H1 (cell line): ENCODE measurements at regions not wholly inside any gene's neighbourhood (a gene's known extent, or its start where the extent isn't known, plus 50 kb on each side); places are given as distances from the start of the nearest gene placed in this dataset.

Source experiments
- CBX5 ChIP-seq: fragments of 300-800, 300-1000 bp; sonication (generic); IDR thresholded peaks from 2 replicates; pipeline ENCODE4 v1.7.1; 2016; ENCODE audit warnings: antibody characterized with exemption, low read length, low read depth
- POLR2AphosphoS5 ChIP-seq: IDR thresholded peaks from 2 replicates; pipeline ENCODE4 v1.6.1; 2011; ENCODE audit warnings: low read depth, low read length
- TF ChIP-seq, protein P1 (sequence below): fragments of 300-600 bp; sonication (generic); IDR thresholded peaks from 2 replicates; pipeline ENCODE4 v1.7.1; 2012; ENCODE audit warnings: low read length, moderate library complexity, mild to moderate bottlenecking, inconsistent platforms; ENCODE audit not compliant: insufficient replicate concordance

DNA sequence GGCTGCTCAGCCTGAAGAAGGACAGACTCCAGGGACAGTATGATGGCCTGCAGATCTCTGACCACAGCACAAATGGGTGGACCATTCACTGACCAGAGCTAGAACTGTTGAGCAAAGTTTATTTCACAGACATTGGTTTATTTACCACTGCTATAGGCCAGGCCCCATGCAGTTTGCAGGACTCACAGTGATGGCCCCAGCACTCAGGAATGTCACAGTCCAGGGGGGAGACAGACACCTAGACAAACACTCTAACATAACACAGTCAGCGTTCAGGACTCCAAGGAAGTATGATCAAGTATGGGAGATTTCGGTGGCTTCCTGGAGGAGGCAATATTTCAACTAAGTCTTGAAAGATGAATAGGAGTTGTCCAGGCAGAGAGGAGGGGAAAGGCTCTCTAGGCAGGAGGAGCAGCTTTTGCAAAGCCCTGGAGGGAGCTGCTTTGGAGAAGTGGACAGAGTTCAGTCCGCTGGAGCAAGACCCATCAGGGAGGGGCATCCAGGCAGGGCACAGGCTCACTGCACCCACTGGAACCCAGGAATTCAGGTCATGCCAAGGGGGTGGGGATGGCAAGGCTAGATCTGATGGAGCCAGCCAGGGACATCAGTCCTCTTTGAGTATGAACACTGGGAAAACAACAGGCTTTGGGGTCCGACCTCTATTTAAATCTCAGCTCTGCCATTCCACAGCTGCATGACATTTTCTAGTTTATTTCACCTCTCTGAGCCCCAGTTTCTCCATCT lies 454.3 kb downstream of the MATN1 start (continued):
- TF ChIP-seq, protein P1, sequence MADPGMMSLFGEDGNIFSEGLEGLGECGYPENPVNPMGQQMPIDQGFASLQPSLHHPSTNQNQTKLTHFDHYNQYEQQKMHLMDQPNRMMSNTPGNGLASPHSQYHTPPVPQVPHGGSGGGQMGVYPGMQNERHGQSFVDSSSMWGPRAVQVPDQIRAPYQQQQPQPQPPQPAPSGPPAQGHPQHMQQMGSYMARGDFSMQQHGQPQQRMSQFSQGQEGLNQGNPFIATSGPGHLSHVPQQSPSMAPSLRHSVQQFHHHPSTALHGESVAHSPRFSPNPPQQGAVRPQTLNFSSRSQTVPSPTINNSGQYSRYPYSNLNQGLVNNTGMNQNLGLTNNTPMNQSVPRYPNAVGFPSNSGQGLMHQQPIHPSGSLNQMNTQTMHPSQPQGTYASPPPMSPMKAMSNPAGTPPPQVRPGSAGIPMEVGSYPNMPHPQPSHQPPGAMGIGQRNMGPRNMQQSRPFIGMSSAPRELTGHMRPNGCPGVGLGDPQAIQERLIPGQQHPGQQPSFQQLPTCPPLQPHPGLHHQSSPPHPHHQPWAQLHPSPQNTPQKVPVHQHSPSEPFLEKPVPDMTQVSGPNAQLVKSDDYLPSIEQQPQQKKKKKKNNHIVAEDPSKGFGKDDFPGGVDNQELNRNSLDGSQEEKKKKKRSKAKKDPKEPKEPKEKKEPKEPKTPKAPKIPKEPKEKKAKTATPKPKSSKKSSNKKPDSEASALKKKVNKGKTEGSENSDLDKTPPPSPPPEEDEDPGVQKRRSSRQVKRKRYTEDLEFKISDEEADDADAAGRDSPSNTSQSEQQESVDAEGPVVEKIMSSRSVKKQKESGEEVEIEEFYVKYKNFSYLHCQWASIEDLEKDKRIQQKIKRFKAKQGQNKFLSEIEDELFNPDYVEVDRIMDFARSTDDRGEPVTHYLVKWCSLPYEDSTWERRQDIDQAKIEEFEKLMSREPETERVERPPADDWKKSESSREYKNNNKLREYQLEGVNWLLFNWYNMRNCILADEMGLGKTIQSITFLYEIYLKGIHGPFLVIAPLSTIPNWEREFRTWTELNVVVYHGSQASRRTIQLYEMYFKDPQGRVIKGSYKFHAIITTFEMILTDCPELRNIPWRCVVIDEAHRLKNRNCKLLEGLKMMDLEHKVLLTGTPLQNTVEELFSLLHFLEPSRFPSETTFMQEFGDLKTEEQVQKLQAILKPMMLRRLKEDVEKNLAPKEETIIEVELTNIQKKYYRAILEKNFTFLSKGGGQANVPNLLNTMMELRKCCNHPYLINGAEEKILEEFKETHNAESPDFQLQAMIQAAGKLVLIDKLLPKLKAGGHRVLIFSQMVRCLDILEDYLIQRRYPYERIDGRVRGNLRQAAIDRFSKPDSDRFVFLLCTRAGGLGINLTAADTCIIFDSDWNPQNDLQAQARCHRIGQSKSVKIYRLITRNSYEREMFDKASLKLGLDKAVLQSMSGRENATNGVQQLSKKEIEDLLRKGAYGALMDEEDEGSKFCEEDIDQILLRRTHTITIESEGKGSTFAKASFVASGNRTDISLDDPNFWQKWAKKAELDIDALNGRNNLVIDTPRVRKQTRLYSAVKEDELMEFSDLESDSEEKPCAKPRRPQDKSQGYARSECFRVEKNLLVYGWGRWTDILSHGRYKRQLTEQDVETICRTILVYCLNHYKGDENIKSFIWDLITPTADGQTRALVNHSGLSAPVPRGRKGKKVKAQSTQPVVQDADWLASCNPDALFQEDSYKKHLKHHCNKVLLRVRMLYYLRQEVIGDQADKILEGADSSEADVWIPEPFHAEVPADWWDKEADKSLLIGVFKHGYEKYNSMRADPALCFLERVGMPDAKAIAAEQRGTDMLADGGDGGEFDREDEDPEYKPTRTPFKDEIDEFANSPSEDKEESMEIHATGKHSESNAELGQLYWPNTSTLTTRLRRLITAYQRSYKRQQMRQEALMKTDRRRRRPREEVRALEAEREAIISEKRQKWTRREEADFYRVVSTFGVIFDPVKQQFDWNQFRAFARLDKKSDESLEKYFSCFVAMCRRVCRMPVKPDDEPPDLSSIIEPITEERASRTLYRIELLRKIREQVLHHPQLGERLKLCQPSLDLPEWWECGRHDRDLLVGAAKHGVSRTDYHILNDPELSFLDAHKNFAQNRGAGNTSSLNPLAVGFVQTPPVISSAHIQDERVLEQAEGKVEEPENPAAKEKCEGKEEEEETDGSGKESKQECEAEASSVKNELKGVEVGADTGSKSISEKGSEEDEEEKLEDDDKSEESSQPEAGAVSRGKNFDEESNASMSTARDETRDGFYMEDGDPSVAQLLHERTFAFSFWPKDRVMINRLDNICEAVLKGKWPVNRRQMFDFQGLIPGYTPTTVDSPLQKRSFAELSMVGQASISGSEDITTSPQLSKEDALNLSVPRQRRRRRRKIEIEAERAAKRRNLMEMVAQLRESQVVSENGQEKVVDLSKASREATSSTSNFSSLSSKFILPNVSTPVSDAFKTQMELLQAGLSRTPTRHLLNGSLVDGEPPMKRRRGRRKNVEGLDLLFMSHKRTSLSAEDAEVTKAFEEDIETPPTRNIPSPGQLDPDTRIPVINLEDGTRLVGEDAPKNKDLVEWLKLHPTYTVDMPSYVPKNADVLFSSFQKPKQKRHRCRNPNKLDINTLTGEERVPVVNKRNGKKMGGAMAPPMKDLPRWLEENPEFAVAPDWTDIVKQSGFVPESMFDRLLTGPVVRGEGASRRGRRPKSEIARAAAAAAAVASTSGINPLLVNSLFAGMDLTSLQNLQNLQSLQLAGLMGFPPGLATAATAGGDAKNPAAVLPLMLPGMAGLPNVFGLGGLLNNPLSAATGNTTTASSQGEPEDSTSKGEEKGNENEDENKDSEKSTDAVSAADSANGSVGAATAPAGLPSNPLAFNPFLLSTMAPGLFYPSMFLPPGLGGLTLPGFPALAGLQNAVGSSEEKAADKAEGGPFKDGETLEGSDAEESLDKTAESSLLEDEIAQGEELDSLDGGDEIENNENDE = no peak
- no peak for TF ChIP-seq POLR2AphosphoS5
- TF ChIP-seq CBX5 = no peak
